ENCODE measurements at regions not wholly inside any gene's neighbourhood (a gene's known extent, or its start where the extent isn't known, plus 50 kb on each side); places are given as distances from the start of the nearest gene placed in this dataset.
A peak's percentile ranks its signal among the peaks of the same experiment; 100 is the strongest.

GRCh38 chr1:149844101-149844500, 55.3 kb upstream of the BOLA1 start:
- Histone ChIP-seq H3K27ac (ENCODE audit: extremely low read depth, low read depth, low read length) (no peak overlapping the region), H3K4me1 (ENCODE audit: control insufficient read depth, insufficient read depth, low read length) (0 out of 2 replicates have a peak, but pooled peaks cover 8% of the 10 kb centered on the region), H3K36me3 (ENCODE audit: control insufficient read depth in 2 of 2, insufficient read depth in 1 of 2, low read length in 2 of 2) (peaks cover 0 to 7% of the 10 kb centered on the region in 2 experiments; a peak in 1 of 3 replicates), H3K4me3 (ENCODE audit: low read depth, low read length) (peak overlapping the region; percentile 54), H3K9me3 (ENCODE audit: control insufficient read depth, insufficient read depth, low read depth, low read length) (no peaks in the 10 kb centered on the region)
- POLR2A ChIA-PET = interaction anchor here (1.5 kb wide), 1 partner anchor 43 kb away, joined by 18 read pairs; a partner anchor contains a TSS
- CTCF ChIA-PET = no interaction called here
- TF ChIP-seq ZNF585B (tag by site-specific recombination; IDR thresholded peaks at IDR 0.05) = no peak
- no peak for TF ChIP-seq GLI4 (tag by site-specific recombination; IDR thresholded peaks at IDR 0.05)
- TF ChIP-seq IKZF3 (tag by site-specific recombination; IDR thresholded peaks at IDR 0.05) = no peak
- TF ChIP-seq, protein P1, sequence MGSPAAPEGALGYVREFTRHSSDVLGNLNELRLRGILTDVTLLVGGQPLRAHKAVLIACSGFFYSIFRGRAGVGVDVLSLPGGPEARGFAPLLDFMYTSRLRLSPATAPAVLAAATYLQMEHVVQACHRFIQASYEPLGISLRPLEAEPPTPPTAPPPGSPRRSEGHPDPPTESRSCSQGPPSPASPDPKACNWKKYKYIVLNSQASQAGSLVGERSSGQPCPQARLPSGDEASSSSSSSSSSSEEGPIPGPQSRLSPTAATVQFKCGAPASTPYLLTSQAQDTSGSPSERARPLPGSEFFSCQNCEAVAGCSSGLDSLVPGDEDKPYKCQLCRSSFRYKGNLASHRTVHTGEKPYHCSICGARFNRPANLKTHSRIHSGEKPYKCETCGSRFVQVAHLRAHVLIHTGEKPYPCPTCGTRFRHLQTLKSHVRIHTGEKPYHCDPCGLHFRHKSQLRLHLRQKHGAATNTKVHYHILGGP (tag by site-specific recombination; IDR thresholded peaks at IDR 0.05) = no peak
- no peak for TF ChIP-seq ZNF248 (tag by site-specific recombination; IDR thresholded peaks at IDR 0.05)
- TF ChIP-seq HOXC10 (CRISPR knock-in tag; IDR thresholded peaks at IDR 0.05) = no peak
- TF ChIP-seq ZNF174 (tag by site-specific recombination; IDR thresholded peaks at IDR 0.05) = no peak
- TF ChIP-seq, protein P2, sequence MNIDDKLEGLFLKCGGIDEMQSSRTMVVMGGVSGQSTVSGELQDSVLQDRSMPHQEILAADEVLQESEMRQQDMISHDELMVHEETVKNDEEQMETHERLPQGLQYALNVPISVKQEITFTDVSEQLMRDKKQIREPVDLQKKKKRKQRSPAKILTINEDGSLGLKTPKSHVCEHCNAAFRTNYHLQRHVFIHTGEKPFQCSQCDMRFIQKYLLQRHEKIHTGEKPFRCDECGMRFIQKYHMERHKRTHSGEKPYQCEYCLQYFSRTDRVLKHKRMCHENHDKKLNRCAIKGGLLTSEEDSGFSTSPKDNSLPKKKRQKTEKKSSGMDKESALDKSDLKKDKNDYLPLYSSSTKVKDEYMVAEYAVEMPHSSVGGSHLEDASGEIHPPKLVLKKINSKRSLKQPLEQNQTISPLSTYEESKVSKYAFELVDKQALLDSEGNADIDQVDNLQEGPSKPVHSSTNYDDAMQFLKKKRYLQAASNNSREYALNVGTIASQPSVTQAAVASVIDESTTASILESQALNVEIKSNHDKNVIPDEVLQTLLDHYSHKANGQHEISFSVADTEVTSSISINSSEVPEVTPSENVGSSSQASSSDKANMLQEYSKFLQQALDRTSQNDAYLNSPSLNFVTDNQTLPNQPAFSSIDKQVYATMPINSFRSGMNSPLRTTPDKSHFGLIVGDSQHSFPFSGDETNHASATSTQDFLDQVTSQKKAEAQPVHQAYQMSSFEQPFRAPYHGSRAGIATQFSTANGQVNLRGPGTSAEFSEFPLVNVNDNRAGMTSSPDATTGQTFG (tag by site-specific recombination; IDR thresholded peaks at IDR 0.05; ENCODE audit: borderline replicate concordance) = no peak
- TF ChIP-seq ZNF768 (tag by site-specific recombination; IDR thresholded peaks at IDR 0.05) = no peak
- no peak for TF ChIP-seq ZNF239 (tag by site-specific recombination; IDR thresholded peaks at IDR 0.05)
- TF ChIP-seq ZNF792 (tag by site-specific recombination; IDR thresholded peaks at IDR 0.05) = no peak
- TF ChIP-seq ZSCAN16 (tag by site-specific recombination; IDR thresholded peaks at IDR 0.05) = no peak
- no peak for TF ChIP-seq ZNF416 (tag by site-specific recombination; IDR thresholded peaks at IDR 0.05)
- no peak for TF ChIP-seq ZBTB1 (tag by site-specific recombination; IDR thresholded peaks at IDR 0.05)

DNA sequence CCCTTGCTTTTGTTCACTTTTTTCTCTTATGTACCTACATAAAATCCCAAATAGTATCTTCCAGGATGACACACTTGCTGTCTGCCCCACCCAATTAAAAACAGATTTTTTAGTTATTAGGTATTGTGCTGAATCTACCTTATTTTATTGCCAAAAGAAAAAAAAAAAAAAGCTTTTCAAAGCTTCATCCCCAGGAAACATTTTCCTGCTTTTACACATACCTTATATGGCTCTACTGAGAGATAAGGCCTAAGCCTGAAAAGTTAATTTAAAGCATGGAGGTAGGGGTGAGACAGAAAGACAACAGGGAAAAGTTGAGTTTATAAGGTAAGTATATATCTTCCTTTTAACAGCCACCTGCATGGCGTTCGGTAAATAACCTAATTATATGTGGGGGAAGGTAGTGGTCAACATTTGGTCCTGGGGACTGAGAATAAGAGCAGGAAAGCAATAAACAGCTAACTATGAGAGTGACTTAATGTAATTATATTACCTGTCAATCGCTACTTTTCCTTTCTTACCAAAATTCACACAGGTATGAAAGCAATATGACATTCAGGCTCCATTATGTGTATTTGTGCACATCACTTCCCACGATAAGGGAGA, 54.6 kb upstream of the BOLA1 start:
- Histone ChIP-seq H3K36me3 (ENCODE audit: control insufficient read depth in 2 of 2, insufficient read depth in 1 of 2, low read length in 2 of 2) (peaks cover 0 to 7% of the 10 kb centered on the region in 2 experiments; a peak in 1 of 3 replicates), H3K27ac (ENCODE audit: extremely low read depth, low read depth, low read length) (no peak overlapping the region), H3K4me1 (ENCODE audit: control insufficient read depth, insufficient read depth, low read length) (peaks cover 12% of the 10 kb centered on the region; the same call in 1 of the 2 replicates), H3K9me3 (ENCODE audit: control insufficient read depth, insufficient read depth, low read depth, low read length) (no peaks in the 10 kb centered on the region), H3K4me3 (ENCODE audit: low read depth, low read length) (no peak overlapping the region)
- POLR2A ChIA-PET = interaction anchor here (1.4 kb wide), 1 partner anchor 42 kb away, joined by 8 read pairs; a partner anchor contains a TSS
- CTCF ChIA-PET = interaction anchor here (0.6 kb wide), 1 partner anchor 342 kb away, joined by 3 read pairs; no protein-coding TSS in a partner anchor
- TF ChIP-seq ZNF138 (tag by site-specific recombination; IDR thresholded peaks at IDR 0.05; ENCODE audit: borderline replicate concordance) (no peak), SETDB1 (IDR thresholded peaks at IDR 0.05; ENCODE audit: insufficient read length, low read length) (no peak), ZBTB7A (tag by site-specific recombination; IDR thresholded peaks at IDR 0.05; ENCODE audit: low read depth) (no peak), PRDM10 (tag by site-specific recombination; IDR thresholded peaks at IDR 0.05) (no peak), ZBTB8A (tag by site-specific recombination; IDR thresholded peaks at IDR 0.05) (no peak), KLF10 (tag by site-specific recombination; IDR thresholded peaks at IDR 0.05) (no peak), ZNF423 (tag by site-specific recombination; IDR thresholded peaks at IDR 0.05) (no peak), ZFHX2 (tag by site-specific recombination; conservative IDR thresholded peaks at IDR 0.05) (no peak), ZNF350 (tag by site-specific recombination; IDR thresholded peaks at IDR 0.05) (no peak), PBX3 (CRISPR knock-in tag; IDR thresholded peaks at IDR 0.05) (no peak), ZNF670 (tag by site-specific recombination; IDR thresholded peaks at IDR 0.05; ENCODE audit: low read depth) (no peak), GLI4 (tag by site-specific recombination; IDR thresholded peaks at IDR 0.05) (no peak), SCRT2 (tag by site-specific recombination; IDR thresholded peaks at IDR 0.05) (no peak), ZNF529 (tag by site-specific recombination; IDR thresholded peaks at IDR 0.05; ENCODE audit: insufficient replicate concordance) (no peak)
